ENCODE measurements at regions not wholly inside any gene's neighbourhood (a gene's known extent, or its start where the extent isn't known, plus 50 kb on each side); places are given as distances from the start of the nearest gene placed in this dataset.
"Not testable (repeated sequence)": the region's sequence is repeated elsewhere in the genome, so short reads cannot be mapped to it uniquely, and the experiment has no call there.

DNA sequence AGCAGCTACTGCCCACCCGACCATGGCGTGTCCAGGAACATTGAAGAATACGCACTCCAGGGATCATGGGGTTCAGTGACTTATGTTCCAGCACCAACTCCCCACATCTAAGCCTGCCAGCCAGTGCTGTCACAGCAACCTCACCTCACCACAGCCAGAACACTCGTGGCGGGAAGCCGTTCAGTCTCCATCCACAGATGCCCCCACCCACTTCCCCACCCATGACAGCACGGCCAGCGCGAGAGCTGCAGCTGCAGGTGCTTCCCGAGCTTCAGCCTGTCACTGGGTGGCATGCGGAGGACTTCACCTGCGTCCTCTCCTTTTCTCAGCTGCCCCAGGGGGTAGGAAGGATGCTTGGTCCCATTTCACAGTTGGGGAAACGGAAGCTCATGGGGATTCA, 50.3 kb downstream of the RBFOX3 start:
- no peak for DNase-seq (ENCODE audit: low read depth)

DNA sequence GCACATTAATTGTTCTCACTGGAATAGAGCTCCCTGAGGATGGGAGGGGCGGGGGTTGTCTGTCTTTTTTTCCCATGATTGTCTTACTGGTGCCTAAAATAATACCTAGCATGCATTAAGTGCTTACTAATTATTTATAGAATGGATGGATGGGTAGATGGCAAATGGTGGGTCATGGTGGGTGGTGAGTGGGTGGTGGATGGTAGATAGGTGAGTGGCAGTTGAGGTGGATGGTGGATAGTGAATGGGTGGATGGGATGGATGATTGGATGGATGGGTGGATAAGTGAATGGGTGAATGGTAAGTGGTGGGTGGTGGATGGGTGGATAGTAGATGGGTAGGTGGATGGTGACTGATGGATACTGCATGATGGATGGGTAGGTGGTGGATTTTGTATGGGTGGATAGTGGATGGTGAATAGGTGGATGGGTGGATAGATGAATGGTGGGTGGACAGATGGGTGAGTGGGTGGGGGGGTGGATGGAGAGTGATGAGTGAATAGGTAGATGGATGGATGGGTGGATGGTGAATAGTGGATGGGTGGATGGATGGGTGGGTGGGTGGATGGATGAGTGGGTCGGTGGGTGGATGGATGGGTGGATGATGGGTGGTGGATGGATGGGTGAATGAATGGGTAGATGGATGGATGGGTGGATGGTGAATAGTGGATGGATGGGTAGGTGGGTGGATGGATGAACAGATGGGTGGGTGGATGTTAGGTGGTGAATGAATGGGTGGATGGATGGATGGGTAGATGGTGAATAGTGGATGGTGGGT, 51.6 kb downstream of the RBFOX3 start:
- no peak for DNase-seq (ENCODE audit: low read depth)

DNA sequence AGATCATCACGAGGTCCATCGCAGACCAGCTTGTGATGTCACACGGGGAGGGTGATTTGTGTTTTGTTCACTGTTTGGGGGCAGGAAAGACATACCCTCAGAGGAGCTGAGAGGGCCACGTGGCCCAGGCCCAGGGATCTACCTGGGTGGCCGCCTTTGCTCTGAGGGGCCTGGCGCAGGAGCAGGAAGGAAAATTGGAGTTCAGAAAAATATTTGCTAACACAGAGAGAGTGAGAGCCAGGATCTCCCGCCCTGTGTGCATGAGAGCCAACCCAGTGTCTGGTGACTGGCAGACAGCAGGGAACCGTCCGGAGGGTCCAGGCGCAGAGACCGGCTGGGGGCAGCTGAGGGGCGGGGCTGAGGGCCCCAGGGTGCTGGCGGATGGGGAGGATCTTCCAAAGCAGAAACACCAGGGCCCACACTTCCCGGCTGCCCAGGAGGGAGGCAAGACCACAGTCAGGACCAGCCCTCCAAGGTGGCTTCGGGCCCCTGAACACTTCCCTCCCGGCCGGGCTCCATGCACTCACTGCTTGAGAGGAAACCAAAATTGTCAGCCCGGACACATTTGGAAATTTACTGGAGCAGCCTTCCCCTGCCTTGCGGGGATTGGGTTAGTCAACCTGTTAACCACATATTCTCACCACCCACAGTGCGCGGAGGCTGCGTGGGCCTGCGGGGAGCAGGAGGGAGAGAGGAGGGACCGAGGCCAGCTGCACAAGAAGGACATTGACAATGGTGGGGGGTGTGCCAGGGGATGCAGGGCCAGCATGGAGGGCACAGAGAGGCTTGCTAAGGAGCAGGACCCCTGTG, 52.6 kb downstream of the RBFOX3 start:
- no peak for DNase-seq (ENCODE audit: low read depth)

DNA sequence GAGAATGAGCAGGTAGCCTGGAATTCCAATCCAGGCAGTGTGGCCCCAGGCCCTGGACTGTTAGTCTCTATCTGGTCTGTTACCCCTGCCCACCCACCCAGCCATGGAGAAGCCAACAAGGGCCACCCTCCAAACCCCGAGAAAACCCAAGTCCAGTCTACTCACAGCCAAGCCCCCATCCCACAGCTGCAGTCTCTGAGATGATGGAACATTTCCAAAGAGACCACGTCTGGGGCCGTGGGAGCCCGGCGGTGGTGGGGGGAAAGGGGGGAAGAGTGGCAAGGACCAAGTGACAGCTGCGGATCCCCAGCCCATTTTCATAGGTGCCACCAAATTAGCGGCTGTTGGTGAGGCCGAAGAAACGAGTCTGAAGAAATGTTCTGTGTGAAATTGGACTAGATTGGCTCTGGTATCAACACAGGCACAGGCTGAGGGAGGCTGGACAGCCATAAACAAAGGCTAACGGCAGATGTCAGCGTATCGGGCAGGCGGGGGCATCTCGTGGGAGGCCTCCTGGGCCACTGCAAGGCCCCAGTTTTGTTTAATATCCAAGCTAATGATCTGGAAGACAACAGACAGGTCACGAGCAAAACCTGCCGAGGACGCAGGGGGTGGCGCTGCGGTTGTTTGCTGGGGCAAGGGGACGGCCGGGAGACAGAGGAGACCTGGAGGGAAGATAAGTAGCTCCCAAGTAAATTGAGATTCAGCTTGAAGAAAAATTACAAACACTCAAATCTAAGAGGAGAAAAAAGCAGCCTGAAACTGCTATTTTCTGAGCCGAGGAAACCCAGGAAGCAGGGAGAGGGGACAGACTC, 53.4 kb downstream of the RBFOX3 start:
- no peak for DNase-seq (ENCODE audit: low read depth)

DNA sequence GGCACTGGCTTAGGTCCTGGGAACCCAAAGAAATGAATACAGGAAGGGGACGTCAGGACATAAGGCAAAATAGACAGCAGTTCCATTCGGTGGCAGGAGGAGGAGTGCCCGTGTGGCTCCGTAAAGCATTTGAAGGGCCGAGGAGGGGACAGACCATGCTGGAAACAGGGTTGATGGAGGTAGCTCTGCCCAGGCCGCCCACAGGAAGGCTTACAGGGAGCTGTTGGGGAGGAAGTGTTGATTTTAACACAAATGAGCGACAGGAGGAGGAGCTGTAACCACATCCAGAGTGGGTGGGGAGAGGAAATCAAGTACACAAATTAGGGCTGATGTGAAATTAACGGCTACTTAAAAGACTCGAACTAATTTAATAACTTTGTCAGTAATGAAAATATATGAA, 54.6 kb downstream of the RBFOX3 start:
- no peak for DNase-seq (ENCODE audit: low read depth)

DNA sequence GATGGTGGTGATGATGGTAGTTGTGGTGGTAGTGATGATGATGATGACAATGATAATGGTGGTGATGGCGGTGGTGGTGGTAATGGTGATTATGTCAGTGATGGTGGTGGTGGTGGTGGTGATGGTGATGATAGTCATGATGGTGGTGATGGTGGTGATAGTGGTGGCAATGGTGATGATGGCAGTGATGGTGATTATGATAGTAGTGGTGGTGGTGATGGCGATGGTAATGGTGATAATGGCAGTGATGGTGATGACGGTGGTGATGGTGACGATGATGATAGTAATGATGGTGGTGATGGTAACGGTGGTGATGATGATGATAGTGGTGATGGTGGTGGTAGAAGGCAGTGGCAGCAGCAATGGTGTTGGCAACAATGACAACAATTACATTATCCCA, 55.3 kb downstream of the RBFOX3 start:
- DNase-seq (ENCODE audit: low read depth) = no peak

DNA sequence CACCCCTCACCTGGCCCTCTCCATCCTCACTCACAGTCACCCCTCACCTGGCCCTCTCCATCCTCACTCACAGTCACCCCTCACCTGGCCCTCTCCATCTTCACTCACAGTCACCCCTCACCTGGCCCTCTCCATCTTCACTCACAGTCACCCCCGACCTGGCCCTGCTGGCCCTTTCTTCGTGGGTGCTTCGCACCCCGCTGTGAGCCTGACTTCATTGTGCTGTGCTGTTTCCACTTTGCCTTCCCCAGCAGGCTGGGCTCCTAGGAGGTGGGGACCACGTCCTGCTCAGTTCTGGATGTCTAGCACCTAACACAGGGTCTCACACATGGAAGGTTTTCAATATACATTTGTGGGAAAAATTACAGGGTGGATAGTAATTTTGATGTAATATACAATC, 56.5 kb downstream of the RBFOX3 start:
- not testable (repeated sequence) for DNase-seq (ENCODE audit: low read depth)

DNA sequence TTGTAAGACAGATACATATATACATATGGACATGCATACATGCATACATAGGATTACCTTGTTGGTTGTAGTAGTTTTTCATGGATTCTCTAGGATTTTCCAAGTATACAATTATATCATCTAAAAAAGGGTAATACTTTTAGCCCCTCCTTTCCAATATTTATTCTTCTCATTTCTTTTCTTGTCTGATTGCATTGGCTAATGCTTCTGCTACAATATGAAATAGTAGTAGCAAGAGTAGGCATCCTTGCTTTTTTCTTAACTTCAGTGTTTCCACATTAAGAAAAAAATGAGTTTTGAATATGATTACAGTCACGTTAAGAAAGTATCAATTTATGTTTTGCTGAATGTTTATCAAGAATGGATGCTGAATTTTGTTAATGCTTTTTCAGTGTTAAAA, 58.0 kb downstream of the RBFOX3 start:
- no peak for DNase-seq (ENCODE audit: low read depth)

DNA sequence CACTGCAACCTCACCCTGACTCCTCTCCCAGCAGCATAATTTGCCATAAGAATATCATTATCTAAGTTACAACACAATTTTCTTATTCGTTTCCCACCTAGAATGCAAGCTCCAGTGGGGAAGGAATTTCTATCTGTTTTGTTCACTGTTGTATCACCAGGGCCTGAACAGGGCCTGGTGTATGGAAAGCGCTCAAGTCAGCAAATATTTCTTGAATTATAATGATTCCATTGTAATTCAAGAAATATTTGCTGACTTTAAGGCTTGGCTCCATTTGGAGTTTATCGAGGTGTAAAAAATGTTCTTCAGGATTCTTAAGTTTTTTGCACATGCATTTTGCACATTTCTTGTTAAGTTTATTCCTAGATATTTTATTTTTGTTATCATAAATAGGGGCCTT, 58.4 kb downstream of the RBFOX3 start:
- DNase-seq (ENCODE audit: low read depth) = no peak

DNA sequence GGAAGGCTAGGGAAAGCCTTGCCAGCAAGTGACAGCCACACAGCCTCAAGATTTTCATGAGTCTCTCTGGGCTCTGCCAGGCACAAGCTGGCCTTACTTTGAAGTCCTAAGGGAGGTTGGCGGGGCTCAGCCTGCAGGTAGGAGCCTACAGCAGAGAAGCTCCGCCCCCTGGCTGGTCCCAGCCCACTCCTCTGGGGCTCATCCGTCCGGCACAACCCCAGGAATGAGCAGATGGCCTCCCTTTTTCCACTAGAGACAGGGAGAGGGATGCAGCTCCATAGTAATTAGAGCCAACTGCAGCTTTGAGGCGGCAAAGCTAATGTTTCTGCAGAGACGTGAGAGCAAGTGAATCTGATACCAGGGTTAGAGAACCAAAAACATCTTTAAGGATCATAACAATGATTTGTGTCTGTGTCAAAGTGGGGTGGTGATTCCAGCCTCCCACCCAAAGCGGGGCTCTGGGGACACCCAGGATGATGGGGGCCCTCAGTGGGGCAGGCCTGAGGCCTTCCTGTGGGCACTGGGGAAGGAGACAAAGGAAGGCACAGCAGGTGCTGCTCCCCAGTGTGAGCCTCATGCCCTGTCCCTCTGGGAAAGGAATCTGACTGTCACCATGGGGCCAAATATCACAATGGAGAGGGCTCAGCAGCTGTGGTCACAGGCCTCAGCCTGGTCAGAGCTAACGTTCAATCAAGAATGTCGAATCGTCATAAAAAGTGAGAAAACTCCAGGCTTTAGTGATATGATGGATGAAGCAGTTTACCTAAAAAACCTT, 61.5 kb downstream of the RBFOX3 start:
- no peak for DNase-seq (ENCODE audit: low read depth)

DNA sequence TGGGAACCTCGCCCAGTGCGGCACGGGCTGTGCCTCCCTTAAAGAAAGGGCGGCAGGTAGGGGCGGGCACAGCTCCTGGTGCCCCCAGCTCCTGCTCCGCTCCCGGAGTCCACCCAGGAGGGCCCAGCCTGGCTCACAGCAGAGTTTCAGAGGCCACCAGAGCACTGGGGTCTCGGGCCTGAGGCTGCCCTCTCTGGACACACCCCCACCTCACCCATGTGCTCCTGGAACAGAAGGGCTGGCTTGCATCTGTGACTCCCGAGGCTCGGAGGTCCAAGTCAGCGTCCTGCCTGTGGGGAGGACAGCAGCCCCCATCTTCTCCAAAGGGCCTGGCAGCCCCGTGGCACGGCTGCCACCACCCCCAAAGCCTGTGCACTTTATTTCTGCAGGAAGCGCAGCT, 62.7 kb downstream of the RBFOX3 start:
- DNase-seq (ENCODE audit: low read depth) = no peak

DNA sequence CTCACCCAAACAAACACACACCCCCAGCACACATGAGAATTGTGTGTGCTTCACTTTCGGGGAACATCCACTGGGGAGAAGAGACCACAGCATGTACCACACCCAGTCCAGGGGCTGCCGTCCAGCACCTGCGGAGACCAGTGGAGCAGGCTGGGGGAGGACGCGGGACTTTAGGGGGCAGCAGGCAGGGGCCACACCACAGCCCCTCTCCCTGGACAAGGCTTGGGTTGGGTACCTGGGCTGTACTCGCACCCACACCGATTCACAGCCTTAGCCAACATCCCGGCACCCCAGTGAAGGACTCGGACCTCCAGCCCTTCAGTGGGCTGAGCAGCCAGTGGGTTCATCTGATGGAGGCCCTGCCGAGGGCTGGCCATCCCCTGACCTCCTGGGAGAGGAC, 63.3 kb downstream of the RBFOX3 start:
- no peak for DNase-seq (ENCODE audit: low read depth)

DNA sequence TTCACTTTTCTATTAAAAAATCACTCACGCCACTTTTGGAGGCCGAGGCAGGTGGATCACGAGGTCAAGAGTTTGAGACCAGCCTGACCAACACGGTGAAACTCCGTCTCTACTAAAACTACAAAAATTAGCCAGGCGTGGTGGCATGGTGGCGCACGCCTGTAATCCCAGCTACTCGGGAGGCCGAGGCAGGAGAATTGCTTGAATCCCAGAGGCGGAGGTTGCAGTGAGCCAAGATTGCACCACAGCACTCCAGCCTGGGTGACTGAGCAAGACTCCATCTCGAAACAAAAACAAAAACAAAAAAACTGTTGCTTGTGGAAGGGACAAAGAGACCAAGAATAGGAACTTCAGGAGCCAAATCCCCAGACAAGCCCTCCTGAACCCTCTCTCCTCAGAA, 63.7 kb downstream of the RBFOX3 start:
- DNase-seq (ENCODE audit: low read depth) = not testable (repeated sequence)

DNA sequence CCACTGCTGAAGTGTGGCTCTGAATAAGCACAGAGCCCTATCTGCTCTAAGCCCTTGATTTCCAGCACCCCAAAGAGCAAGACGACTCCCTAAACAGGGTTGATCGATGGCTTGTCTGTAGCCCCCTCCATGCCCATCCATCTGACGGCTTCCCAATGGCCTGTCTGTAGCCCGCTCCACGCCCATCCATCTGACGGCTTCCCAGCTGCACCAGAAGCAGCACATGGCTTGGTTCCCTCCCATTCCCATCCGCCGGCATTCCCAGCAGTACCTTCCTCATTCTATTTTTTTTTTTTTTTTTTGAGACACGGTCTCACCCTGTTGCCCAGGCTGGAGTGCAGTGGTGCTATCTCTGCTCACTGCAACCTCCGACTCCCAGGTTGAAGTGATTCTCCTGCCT, 64.5 kb downstream of the RBFOX3 start:
- no peak for DNase-seq (ENCODE audit: low read depth)

DNA sequence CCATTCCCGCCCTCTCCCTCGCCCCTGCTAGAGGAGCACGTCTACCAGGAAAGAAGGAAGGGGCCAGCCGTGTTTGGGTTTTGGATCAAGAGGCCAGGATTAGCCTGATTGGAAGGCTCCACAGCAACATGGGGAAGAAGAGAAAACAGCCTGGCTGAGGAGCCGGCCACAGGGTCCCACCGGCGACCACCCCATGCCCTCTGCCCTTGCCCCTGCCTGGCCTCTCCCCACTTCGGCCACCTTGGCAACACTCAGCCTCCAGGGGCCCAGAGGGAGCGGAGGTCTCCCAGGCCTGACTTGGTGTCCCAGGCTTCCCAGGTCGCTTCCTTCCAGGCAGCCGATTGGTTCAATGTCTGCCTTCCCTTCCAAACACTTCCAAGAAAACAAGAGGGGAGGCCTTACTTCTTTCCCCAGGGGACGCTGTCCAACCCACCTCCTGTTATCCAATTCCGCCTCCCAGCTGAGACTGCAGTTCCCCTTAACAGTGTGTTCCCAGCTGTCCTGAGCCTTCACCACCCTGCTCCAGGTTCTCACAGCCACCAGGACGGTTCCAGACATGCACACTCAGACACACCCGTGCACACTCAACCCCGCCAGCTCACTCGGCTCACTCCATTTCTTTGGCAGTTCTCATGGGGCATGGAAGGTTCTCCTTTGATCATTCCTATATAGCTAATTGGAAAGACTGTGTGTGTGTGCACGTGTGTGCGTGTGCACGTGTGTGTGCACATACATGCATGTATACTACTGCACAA, 65.4 kb downstream of the RBFOX3 start:
- no peak for DNase-seq (ENCODE audit: low read depth)

DNA sequence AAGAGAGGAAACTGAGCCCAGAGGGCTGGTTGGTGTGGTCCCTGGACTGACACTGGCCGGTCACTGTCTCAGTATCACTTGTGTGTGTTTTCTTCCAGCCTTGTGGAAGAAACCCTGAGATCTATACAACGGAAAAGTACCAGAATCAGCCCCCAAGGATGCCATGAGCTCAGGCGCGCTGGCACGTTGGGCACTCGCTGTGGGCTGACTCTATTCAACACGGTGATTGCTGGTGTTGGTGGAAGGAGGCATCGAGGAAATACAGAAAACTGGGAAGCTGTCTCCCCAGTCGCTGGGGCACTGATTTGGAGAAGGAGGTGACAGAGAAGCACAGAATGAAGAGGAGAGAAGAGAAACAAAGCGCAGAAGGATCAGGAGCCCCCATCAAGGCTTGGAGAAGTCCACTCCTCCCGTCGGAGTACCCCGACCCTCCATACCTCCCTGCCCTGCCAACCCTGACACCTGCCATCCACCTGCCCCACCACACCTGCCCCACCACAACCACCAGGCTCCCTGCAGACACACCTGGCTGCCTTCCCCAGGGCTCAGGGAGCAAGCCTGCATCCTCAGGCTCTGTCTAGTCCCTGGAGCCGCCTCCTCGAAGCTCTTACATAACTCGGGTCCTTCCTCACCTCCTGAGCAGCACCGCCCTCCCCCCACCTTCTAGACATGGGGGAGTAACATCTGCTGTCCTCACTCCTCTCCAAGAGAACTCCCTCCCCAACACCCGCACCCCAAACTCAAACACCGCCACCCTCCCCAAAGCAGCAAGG, 66.5 kb downstream of the RBFOX3 start:
- no peak for DNase-seq (ENCODE audit: low read depth)

DNA sequence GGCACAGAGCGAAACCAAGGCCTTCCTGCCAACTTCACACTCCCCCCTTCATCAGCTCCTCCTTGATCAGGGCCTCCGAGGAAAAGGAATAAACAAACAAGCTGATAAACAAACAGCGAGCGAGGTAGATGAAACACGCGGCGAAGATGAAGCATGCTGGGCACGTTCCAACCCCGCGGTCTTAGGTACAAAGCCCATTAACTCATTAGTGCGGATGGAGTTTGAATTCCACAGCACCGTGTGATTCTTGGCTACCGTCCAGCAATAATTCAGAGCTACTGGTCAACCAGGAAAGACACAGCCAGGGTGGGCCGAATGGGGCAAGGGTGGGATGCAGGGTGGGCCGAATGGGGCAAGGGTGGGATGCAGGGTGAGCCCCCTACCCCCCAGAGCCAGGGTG, 67.3 kb downstream of the RBFOX3 start:
- DNase-seq (ENCODE audit: low read depth) = no peak

DNA sequence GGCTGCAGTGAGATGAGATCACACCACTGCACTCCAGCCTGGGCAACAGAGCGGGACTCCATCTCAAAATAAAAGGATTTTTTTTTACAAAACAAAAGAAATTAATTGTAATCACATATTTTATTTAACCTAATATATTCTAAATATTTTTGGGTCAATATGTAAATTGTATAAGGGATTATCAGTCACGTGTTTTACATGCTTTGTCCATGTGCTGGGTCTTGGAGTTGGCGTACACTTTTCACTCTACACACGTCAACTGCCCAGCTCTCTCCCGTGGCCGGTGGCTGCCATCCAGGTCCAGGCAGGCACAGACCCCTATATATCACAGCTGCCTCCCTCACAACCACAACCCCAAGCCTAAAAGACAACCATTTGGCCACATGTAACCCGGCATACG, 68.1 kb downstream of the RBFOX3 start:
- no peak for DNase-seq (ENCODE audit: low read depth)

DNA sequence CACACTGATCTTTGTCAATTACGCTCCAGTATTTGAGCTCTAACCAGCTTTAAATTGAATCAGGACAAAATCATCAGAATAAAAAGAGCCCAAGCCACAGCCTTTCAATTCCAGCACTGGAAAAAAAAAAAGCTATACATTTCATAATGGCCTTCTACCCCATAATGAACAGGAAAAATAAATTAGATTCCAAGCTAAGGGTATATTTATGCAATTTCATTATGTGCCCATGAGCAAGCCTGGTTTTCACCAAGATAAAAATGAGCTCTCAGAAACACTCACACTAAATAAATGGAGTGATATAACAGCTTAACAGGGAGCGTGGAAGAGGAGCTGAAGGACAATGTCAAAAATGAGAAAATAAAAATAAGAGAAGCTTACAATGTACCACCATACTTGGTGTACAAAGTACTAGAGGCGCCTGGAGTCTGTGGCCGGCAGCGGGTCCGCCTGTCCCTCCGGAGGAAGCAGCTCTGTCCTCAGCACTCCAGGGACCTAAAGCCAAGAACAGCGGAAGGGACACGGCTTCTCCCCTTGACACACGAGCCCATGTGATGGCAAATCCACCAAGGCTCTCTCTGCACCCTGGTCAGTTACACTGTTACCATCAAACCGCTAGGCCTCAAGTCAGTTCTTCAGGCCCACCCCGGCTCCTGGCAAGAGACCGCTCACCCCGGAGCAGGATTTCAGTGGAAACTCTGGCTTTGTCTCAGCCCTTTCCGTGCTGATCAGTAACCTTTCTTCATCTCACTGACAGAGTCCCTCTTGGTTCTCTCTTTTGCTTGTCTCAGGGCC, 69.6 kb downstream of the RBFOX3 start:
- DNase-seq (ENCODE audit: low read depth) = no peak
